ENCODE measurements at regions not wholly inside any gene's neighbourhood (a gene's known extent, or its start where the extent isn't known, plus 50 kb on each side); places are given as distances from the start of the nearest gene placed in this dataset.

- no peak for DNase-seq (ENCODE audit: low read depth in 2 of 2, low spot score in 1 of 2)
These were observed 64.8 kb upstream of the KSR1 start for GRCh38 chr17:27391427-27391826.

GRCh38 chr17:27396045-27396444, 60.2 kb upstream of the KSR1 start:
- no peak for DNase-seq (ENCODE audit: low read depth in 2 of 2, low spot score in 1 of 2)

- no peak for DNase-seq (ENCODE audit: low read depth in 2 of 2, low spot score in 1 of 2)
These were observed 59.3 kb upstream of the KSR1 start for GRCh38 chr17:27396941-27397340.

GRCh38 chr17:27398691-27399090, 57.6 kb upstream of the KSR1 start:
- no peak for DNase-seq (ENCODE audit: low read depth in 2 of 2, low spot score in 1 of 2)

- no peak for DNase-seq (ENCODE audit: low read depth in 2 of 2, low spot score in 1 of 2)
These were observed 55.3 kb upstream of the KSR1 start for GRCh38 chr17:27400991-27401390.

- DNase-seq (ENCODE audit: low read depth in 2 of 2, low spot score in 1 of 2): no peak
These were observed 53.3 kb upstream of the KSR1 start for GRCh38 chr17:27402943-27403342.

- DNase-seq (ENCODE audit: low read depth in 2 of 2, low spot score in 1 of 2): no peak
These were observed 52.7 kb upstream of the KSR1 start for GRCh38 chr17:27403480-27404005.

- no peak for DNase-seq (ENCODE audit: low read depth in 2 of 2, low spot score in 1 of 2)
These were observed 51.6 kb upstream of the KSR1 start for GRCh38 chr17:27404676-27405075.

Measured in stimulated activated CD8-positive, alpha-beta memory T cell treated with anti-CD3 and anti-CD28 coated beads, Interleukin-4, amount 100 ng/mL, for 1 hour (primary cell).